GM18858 (cell line): ENCODE measurements at regions not wholly inside any gene's neighbourhood (a gene's known extent, or its start where the extent isn't known, plus 50 kb on each side); places are given as distances from the start of the nearest gene placed in this dataset.
"Not testable (repeated sequence)": the region's sequence is repeated elsewhere in the genome, so short reads cannot be mapped to it uniquely, and the experiment has no call there.

Experiments
- ATAC-seq: cut with Tn5 transposase; IDR thresholded peaks from one replicate; pipeline ENCODE4 v1.9.1; 2021; ENCODE audit not compliant: unreplicated experiment

- no peak for ATAC-seq
Measured at GRCh38 chr13:28574617-28575142, 79.8 kb upstream of the FLT1 start.

GRCh38 chr13:28573595-28574373 lies 78.9 kb upstream of the FLT1 start:
- ATAC-seq, result no peak

- no peak for ATAC-seq
Measured at GRCh38 chr13:28572871-28573270, 77.9 kb upstream of the FLT1 start.

- not testable (repeated sequence) for ATAC-seq
Measured at GRCh38 chr13:28570356-28570755, 75.4 kb upstream of the FLT1 start.

GRCh38 chr13:28569886-28570285 lies 75.0 kb upstream of the FLT1 start:
- no peak for ATAC-seq

GRCh38 chr13:28568286-28568685 lies 73.4 kb upstream of the FLT1 start:
- ATAC-seq, result peak; percentile 66

GRCh38 chr13:28566891-28567290 lies 72.0 kb upstream of the FLT1 start:
- ATAC-seq, result no peak

- ATAC-seq, result no peak
Measured at GRCh38 chr13:28566283-28566682, 71.4 kb upstream of the FLT1 start.

- ATAC-seq, result no peak
Measured at GRCh38 chr13:28564030-28564429, 69.1 kb upstream of the FLT1 start.

GRCh38 chr13:28563609-28564008 lies 68.7 kb upstream of the FLT1 start:
- no peak for ATAC-seq

- no peak for ATAC-seq
Measured at GRCh38 chr13:28560612-28561011, 65.7 kb upstream of the FLT1 start.

- no peak for ATAC-seq
Measured at GRCh38 chr13:28559636-28560259, 64.8 kb upstream of the FLT1 start.

- ATAC-seq, result no peak
Measured at GRCh38 chr13:28558567-28558966, 63.6 kb upstream of the FLT1 start.

GRCh38 chr13:28557725-28558520 lies 63.0 kb upstream of the FLT1 start:
- ATAC-seq, result no peak

GRCh38 chr13:28555096-28555495 lies 60.2 kb upstream of the FLT1 start:
- ATAC-seq, result no peak

GRCh38 chr13:28553971-28554370 lies 59.0 kb upstream of the FLT1 start:
- no peak for ATAC-seq

- ATAC-seq, result no peak
Measured at GRCh38 chr13:28552288-28552687, 57.4 kb upstream of the FLT1 start.

- ATAC-seq, result no peak
Measured at GRCh38 chr13:28551498-28551895, 56.6 kb upstream of the FLT1 start.

GRCh38 chr13:28550721-28551497 lies 56.0 kb upstream of the FLT1 start:
- ATAC-seq, result no peak

- no peak for ATAC-seq
Measured at GRCh38 chr13:28550091-28550490, 55.2 kb upstream of the FLT1 start.

GRCh38 chr13:28548872-28549271 lies 53.9 kb upstream of the FLT1 start:
- no peak for ATAC-seq
